SW 1271 (cell line): ENCODE measurements at regions not wholly inside any gene's neighbourhood (a gene's known extent, or its start where the extent isn't known, plus 50 kb on each side); places are given as distances from the start of the nearest gene placed in this dataset.

ENCODE experiments used
- DNase-seq, 2 experiments: peaks; one replicate each; lab custom pipeline; 2025; lab: John Stamatoyannopoulos, UW

- DNase-seq = no peak
Measured at GRCh38 chr12:113655479-113655878, 183.8 kb upstream of the LHX5 start.

DNA sequence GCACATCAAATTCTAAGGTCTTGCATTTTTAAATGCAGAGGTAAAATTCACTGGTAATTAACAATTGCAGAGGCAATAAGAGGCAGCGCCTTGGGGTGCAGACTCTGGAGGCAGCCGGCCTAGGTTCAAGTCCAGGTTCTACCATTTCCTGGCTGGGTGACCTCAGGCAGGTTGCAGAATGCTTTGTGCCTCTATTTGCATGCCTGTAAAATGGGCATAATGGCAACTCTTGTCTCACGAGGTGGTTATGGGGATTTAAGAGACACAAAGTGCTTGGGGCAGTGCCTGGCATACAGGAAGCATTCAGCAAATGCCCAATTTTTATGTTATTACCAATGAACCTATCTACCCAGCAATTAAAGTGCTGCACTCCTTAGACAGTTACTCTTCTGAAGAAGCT, 180.0 kb upstream of the LHX5 start:
- no peak for DNase-seq

- no peak for DNase-seq
Measured at GRCh38 chr12:113650476-113650875, 178.8 kb upstream of the LHX5 start.

DNA sequence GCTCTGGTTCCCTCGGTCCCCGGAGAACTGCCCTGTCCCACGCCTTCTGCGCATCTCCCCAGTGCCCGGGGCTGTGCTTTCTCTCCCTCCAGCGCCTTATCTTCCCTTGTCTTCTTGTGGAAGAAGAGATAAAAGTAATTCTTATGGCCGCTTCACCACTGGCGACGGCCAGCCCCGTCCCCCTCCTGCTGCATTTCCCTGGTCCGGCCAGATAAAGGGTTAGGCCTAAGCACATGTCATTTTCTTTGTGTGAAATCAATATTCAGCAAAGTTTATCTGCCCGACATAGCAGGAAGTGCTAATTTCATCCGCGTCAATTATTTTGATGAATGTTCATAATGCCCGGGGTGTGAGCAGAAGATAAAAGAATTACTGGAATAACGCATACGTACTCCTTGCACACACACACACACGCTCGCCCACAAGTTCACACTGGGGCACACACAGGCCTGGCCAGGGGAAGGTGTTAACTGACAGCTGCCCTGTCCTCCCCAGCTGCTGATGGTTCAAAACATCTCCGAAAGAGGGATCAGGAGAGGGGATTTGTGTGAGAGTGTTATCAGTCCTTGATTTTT, 177.7 kb upstream of the LHX5 start:
- DNase-seq = no peak

GRCh38 chr12:113647048-113647447, 175.4 kb upstream of the LHX5 start:
- DNase-seq = peak in 1 of 2 experiments; percentile 10

GRCh38 chr12:113645603-113646002, 173.9 kb upstream of the LHX5 start:
- DNase-seq = no peak

GRCh38 chr12:113645183-113645582, 173.5 kb upstream of the LHX5 start:
- no peak for DNase-seq

- DNase-seq = no peak
Measured at GRCh38 chr12:113643177-113643974, 171.7 kb upstream of the LHX5 start.

GRCh38 chr12:113642672-113643071, 171.0 kb upstream of the LHX5 start:
- DNase-seq = no peak

DNA sequence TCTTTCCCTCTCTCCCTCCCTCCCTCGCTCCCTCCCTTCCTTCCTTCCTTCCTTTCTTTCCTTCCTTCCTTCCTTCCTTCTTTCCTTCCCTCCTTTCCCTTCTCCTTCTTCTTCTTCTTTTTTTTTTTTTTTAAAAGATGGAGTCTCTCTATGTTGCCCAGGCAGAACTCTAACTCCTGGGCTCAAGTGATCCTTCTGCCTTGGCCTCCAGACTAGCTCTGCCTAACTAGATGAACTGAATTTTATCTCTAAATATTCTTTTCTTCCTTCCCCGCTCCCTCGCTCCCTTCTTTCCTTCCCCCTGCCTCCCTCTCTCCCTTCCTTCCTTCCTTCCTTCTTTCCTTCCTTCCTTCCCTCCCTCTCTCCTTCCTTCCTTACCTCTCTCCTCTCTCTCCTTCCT, 170.5 kb upstream of the LHX5 start:
- DNase-seq = no peak

DNA sequence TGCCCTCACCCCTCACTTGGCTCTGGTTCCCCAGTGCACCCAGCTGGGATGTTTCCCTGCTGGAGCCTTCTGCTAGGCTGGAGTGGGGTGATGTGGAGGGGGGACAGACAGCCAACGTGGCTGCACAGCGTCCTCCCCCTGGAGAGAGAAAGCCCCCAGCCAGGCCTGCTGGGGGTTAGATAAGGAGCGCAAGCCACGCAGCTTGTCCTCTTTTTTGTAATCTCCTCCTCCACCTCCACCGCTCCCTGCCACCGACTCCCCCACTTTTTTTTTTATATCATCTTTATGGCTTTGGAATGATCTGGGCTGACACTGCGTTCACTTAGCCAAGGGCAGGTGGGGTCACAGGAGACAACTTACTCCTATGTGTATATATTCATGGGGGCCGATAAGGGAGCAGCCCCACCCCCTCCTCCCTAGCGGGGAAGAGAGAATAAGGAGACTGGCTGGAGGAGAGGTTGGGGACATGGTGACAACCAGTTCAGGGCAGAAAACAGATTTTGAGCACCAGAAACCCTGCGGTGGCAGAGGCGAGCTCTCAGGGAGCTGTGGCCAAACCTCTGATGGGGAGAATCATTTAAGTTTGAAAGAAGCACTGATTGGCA, 169.9 kb upstream of the LHX5 start:
- no peak for DNase-seq

DNA sequence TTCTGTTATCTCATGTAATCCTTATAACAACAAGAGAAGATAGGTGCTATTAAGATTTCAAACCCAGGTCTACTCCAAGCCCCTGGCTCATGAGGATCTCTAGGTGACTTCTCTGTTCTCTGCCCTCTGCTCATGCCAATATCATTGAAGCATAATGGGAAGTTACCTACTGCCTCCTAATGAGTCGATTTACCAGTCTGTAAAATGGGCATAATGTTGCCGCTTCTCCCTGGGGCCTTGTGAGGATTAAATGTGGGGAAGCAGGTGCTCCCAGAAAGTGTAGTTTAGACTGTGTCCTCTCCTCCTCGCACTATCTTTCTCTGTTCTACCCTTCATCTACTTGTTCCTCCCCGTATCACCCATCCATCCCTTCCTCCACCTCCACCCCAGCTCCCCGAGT, 169.2 kb upstream of the LHX5 start:
- no peak for DNase-seq

- no peak for DNase-seq
Measured at GRCh38 chr12:113639474-113639873, 167.8 kb upstream of the LHX5 start.

GRCh38 chr12:113638460-113638775, 166.7 kb upstream of the LHX5 start:
- no peak for DNase-seq

DNA sequence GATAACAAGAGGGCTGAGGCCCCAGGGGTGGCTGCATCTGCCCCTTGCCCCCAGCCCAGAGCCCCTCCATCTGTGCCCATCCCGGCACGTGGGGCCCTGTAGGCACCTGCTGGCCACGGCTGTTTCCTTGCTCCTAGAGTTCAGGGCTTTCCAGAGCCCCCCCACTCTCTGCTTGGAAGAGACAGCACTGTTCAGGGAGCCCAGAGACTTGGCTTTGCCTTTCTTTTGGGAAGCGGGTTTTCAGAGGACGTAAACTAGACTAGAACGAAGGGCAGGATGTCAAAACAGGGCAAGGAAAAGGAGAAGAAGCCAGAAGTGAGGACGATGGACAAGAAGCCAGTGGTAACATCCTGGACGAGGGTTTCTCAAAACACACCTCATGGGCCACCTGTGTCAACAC, 163.3 kb upstream of the LHX5 start:
- no peak for DNase-seq

- no peak for DNase-seq
Measured at GRCh38 chr12:113634474-113634873, 162.8 kb upstream of the LHX5 start.

GRCh38 chr12:113633678-113634332, 162.1 kb upstream of the LHX5 start:
- no peak for DNase-seq

GRCh38 chr12:113630625-113631024, 159.0 kb upstream of the LHX5 start:
- DNase-seq = no peak

- no peak for DNase-seq
Measured at GRCh38 chr12:113625499-113625898, 153.8 kb upstream of the LHX5 start.

GRCh38 chr12:113622410-113622809, 150.7 kb upstream of the LHX5 start:
- DNase-seq = no peak

DNA sequence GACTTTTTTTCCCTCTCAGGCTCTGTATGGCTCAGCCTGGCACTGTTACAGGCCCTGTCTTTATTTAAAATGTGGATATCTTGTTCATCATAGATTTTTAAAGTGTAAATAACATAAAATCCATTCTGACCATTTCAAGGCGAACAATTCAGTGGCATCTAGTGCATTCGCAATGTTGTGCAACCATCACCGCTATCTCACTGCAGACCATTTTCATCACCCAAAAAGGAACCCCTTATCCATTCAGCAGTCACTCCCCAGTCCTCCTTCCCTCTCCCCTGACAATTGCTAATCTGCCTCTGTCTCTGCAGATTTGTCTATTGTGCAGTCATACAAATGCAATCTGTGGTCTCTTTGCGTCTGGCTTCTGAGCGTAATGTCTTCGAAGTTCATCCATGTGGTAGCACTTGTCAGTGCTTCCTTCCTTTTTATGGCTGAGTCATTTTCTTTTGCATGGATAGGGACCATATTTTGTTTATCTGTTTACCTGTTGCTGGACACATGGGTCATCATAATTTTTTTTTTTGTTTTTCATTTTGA, 148.8 kb upstream of the LHX5 start:
- DNase-seq = no peak

GRCh38 chr12:113619202-113619601, 147.5 kb upstream of the LHX5 start:
- no peak for DNase-seq

GRCh38 chr12:113613414-113613813, 141.7 kb upstream of the LHX5 start:
- DNase-seq = no peak
